ENCODE measurements at regions not wholly inside any gene's neighbourhood (a gene's known extent, or its start where the extent isn't known, plus 50 kb on each side); places are given as distances from the start of the nearest gene placed in this dataset.

- Histone ChIP-seq H3K4me2 (ENCODE audit: low read length) (no peak overlapping the region), H3K27me3 (ENCODE audit: low read depth, low read length) (no peaks in the 10 kb centered on the region), H4K20me1 (ENCODE audit: insufficient read depth, low read length) (no peaks in the 10 kb centered on the region), H3K79me2 (ENCODE audit: low read length) (no peaks in the 10 kb centered on the region), H3K4me3 (ENCODE audit: low read length) (no peak overlapping the region), H3K27ac (ENCODE audit: low read length) (no peak overlapping the region), H3K9me3 (ENCODE audit: insufficient read depth, low read length) (no peaks in the 10 kb centered on the region), H3K36me3 (replicated peaks; ENCODE audit: low read depth, low read length) (no peaks in the 10 kb centered on the region), H2AFZ (ENCODE audit: low read depth, low read length) (no peak overlapping the region), H3K9ac (ENCODE audit: low read length) (no peak overlapping the region), H3K4me1 (ENCODE audit: low read length) (no peaks in the 10 kb centered on the region)
- TF ChIP-seq EZH2phosphoT487 (IDR thresholded peaks at IDR 0.05; ENCODE audit: low read depth) (no peak), CTCF (IDR thresholded peaks at IDR 0.05; ENCODE audit: low read depth, low read length) (no peak)
Observed at GRCh38 chrX:138006180-138006579, 440.3 kb downstream of the ZIC3 start.

- Histone ChIP-seq H2AFZ (ENCODE audit: low read depth, low read length) (no peak overlapping the region), H4K20me1 (ENCODE audit: insufficient read depth, low read length) (no peaks in the 10 kb centered on the region), H3K79me2 (ENCODE audit: low read length) (no peaks in the 10 kb centered on the region), H3K9me3 (ENCODE audit: insufficient read depth, low read length) (no peaks in the 10 kb centered on the region), H3K4me2 (ENCODE audit: low read length) (no peak overlapping the region), H3K9ac (ENCODE audit: low read length) (no peak overlapping the region), H3K4me1 (ENCODE audit: low read length) (no peaks in the 10 kb centered on the region), H3K27me3 (ENCODE audit: low read depth, low read length) (no peaks in the 10 kb centered on the region), H3K4me3 (ENCODE audit: low read length) (no peak overlapping the region), H3K27ac (ENCODE audit: low read length) (no peak overlapping the region), H3K36me3 (replicated peaks; ENCODE audit: low read depth, low read length) (no peaks in the 10 kb centered on the region)
- TF ChIP-seq EZH2phosphoT487 (IDR thresholded peaks at IDR 0.05; ENCODE audit: low read depth) (no peak), CTCF (IDR thresholded peaks at IDR 0.05; ENCODE audit: low read depth, low read length) (no peak)
Observed at GRCh38 chrX:138008281-138008680, 442.4 kb downstream of the ZIC3 start.

GRCh38 chrX:138011468-138011867 lies 445.5 kb downstream of the ZIC3 start:
- H3K4me3 ChIP-seq (ENCODE audit: low read length): no peak overlapping the region
- no peaks in the 10 kb centered on the region for H4K20me1 ChIP-seq (ENCODE audit: insufficient read depth, low read length)
- no peak overlapping the region for H3K27ac ChIP-seq (ENCODE audit: low read length)
- TF ChIP-seq EZH2phosphoT487 (IDR thresholded peaks at IDR 0.05; ENCODE audit: low read depth) (no peak), CTCF (IDR thresholded peaks at IDR 0.05; ENCODE audit: low read depth, low read length) (no peak)
- H3K36me3 ChIP-seq (replicated peaks; ENCODE audit: low read depth, low read length): no peaks in the 10 kb centered on the region
- no peaks in the 10 kb centered on the region for H3K9me3 ChIP-seq (ENCODE audit: insufficient read depth, low read length)
- no peaks in the 10 kb centered on the region for H3K79me2 ChIP-seq (ENCODE audit: low read length)
- no peaks in the 10 kb centered on the region for H3K27me3 ChIP-seq (ENCODE audit: low read depth, low read length)
- H3K9ac ChIP-seq (ENCODE audit: low read length): no peak overlapping the region
- no peak overlapping the region for H3K4me2 ChIP-seq (ENCODE audit: low read length)
- H2AFZ ChIP-seq (ENCODE audit: low read depth, low read length): no peak overlapping the region
- H3K4me1 ChIP-seq (ENCODE audit: low read length): no peaks in the 10 kb centered on the region

- Histone ChIP-seq H2AFZ (ENCODE audit: low read depth, low read length) (no peak overlapping the region), H3K9ac (ENCODE audit: low read length) (no peak overlapping the region), H4K20me1 (ENCODE audit: insufficient read depth, low read length) (no peaks in the 10 kb centered on the region), H3K27me3 (ENCODE audit: low read depth, low read length) (no peaks in the 10 kb centered on the region), H3K27ac (ENCODE audit: low read length) (no peak overlapping the region), H3K4me3 (ENCODE audit: low read length) (no peak overlapping the region), H3K9me3 (ENCODE audit: insufficient read depth, low read length) (no peaks in the 10 kb centered on the region), H3K4me1 (ENCODE audit: low read length) (no peaks in the 10 kb centered on the region), H3K36me3 (replicated peaks; ENCODE audit: low read depth, low read length) (no peaks in the 10 kb centered on the region), H3K79me2 (ENCODE audit: low read length) (no peaks in the 10 kb centered on the region), H3K4me2 (ENCODE audit: low read length) (no peak overlapping the region)
- no peak for TF ChIP-seq EZH2phosphoT487 (IDR thresholded peaks at IDR 0.05; ENCODE audit: low read depth)
- TF ChIP-seq CTCF (IDR thresholded peaks at IDR 0.05; ENCODE audit: low read depth, low read length): no peak
Observed at GRCh38 chrX:138014577-138014976, 448.6 kb downstream of the ZIC3 start.
